Psoas muscle (tissue), 7 donors: ENCODE measurements at regions not wholly inside any gene's neighbourhood (a gene's known extent, or its start where the extent isn't known, plus 50 kb on each side); places are given as distances from the start of the nearest gene placed in this dataset.

ENCODE experiments used
- ATAC-seq, 4 donors: fragments of 200-7000 bp; cut with Tn5 transposase; one replicate each; pipeline ENCODE4 v1.9.1; 2020; ENCODE audit warnings: moderate library complexity in 3 of 4, mild to moderate bottlenecking in 2 of 4
- DNase-seq, 2 donors: peaks; one replicate each; pipeline ENCODE4 v3.0.0-alpha.2; 2020
- H3K27ac ChIP-seq: fragments of 200-600 bp; one replicate; pipeline ENCODE4 v1.8.0; 2022
- H3K27me3 ChIP-seq, 3 donors: fragments of 200-600 bp in 1 of 3; one replicate each; pipeline versions ENCODE4 v1.6.1 to v1.8.0; 2013 to 2022; ENCODE audit warnings: low read length in 2 of 3, mild to moderate bottlenecking in 2 of 3, moderate library complexity in 1 of 3; ENCODE audit not compliant: insufficient read depth in 3 of 3
- H3K36me3 ChIP-seq, 2 donors: fragments of 200-600 bp in 1 of 2; one replicate each; pipeline versions ENCODE4 v1.6.1 to v1.8.0; 2013 to 2022; ENCODE audit warnings: low read depth in 1 of 2, mild to moderate bottlenecking in 1 of 2, moderate library complexity in 1 of 2; ENCODE audit not compliant: insufficient read depth in 1 of 2
- H3K4me1 ChIP-seq: fragments of 200-600 bp; one replicate; pipeline ENCODE4 v1.8.0; 2022
- H3K4me3 ChIP-seq: fragments of 200-600 bp; one replicate; pipeline ENCODE4 v1.8.0; 2022; ENCODE audit warnings: mild to moderate bottlenecking
- H3K9me3 ChIP-seq: fragments of 200-600 bp; one replicate; pipeline ENCODE4 v1.8.0; 2022
- CTCF ChIP-seq: fragments of 200-600 bp; IDR thresholded peaks from one replicate; pipeline ENCODE4 v1.8.0; 2022; ENCODE audit warnings: antibody characterized with exemption
- WGBS, 3 donors: extraction: QIAGEN DNeasy Blood & Tissue Kit; methylation state at CpG; one replicate each; pipeline versions ENCODE4 v1.1.6 to v1.1.7; 2013; 5-methylcytosine and 5-hydroxymethylcytosine counted together
- intact Hi-C, 2 donors: fragments of 100-400 bp; cut with DNase I; formaldehyde crosslinking; loops; one replicate each; pipeline versions ENCODE4 v1.11.0 to v1.14.2; 2022
- donor health status: healthy with polysubstance abuse.
- donor health status: DM: no; HTN: no; CAD: no; lungs with moderate emphysema.
- donor health status: Bipolar disorder and iron deficiency.
- donor health status: healthy.
- donor health status: DM: yes; HTN: yes; CAD: no.
- donor health status: DM: no; HTN: no; CAD: no.
- donor health status: DM: yes; HTN: yes; CAD: no.

DNA sequence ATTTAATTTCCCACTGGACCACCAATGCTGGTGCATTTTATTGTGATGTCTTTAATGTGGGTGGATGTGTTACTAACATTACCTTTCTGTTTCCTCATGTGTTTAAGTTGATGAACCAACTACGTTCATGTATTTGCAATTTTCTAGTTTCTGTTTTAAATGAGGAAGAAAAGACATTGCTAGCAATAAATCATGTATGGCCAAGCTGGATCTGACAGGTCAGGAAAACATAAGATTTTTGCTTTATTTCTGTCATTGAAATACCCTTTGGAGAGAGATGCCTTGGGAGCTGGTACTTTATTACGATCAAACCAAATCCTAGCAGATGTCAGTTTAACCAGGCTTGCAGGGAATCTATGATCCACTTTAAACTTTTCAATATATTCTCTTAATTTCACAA is 553.2 kb downstream of the RFC3 start:
- intact Hi-C loops = no loop called here
- no peak for TF ChIP-seq CTCF
- 85 to 88% (median 88%) methylated on average over 2 of the region's 2 CpGs for WGBS, 3 donors

DNA sequence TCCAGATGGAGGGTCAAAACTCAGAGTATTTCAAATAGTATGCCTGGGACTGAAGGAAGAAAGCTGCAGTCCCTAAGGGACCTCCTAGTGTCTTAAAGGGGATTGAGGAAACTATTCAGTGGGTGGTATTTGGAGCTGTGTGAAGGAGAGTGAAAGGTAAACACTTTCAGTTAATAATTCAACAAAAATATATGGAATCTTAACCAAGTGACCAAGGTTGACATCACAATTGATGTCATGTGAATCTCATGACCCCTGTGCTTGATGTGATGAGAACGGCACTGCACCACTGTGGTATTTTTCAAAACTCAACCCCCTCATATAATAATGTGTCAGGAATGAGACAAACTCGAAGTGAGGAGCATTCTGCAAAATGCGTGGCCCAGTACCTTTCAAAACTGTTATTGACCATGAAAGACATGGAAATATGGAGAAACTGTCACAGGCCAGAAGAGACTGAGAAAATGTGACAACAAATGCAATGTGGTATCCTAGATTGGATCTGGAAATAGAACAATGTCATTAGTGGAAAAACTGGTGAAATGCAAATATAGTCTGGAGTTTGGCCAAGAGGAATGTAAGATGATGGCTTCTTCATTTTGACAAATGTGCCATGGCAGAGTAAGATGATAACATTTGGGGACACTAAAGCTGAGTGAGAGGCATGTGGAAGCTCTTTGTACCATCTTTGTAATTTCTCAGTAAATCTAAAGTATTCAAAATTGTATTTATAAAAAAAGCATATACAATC is 553.9 kb downstream of the RFC3 start:
- TF ChIP-seq CTCF = no peak
- Histone ChIP-seq H3K4me3 (no peak overlapping the region), H3K27ac (no peak overlapping the region), H3K27me3 (no peaks in the 10 kb centered on the region), H3K36me3 (no peaks in the 10 kb centered on the region), H3K4me1 (no peaks in the 10 kb centered on the region), H3K9me3 (no peaks in the 10 kb centered on the region)
- ATAC-seq (no peak), DNase-seq (no peak)
- WGBS, 3 donors = 84 to 90% (median 88%) methylated on average over 3 of the region's 3 CpGs
- intact Hi-C loops = no loop called here

More for the DNA sequence above, 553.2 kb downstream of the RFC3 start:
- Histone ChIP-seq H3K9me3 (no peaks in the 10 kb centered on the region), H3K4me1 (no peaks in the 10 kb centered on the region), H3K36me3 (no peaks in the 10 kb centered on the region), H3K4me3 (no peak overlapping the region), H3K27me3 (no peaks in the 10 kb centered on the region), H3K27ac (no peak overlapping the region)
- no peak for DNase-seq
- no peak for ATAC-seq

GRCh38 chr13:34372581-34372980 is 554.6 kb downstream of the RFC3 start:
- no peaks in the 10 kb centered on the region for H3K27me3 ChIP-seq
- ATAC-seq (no peak), DNase-seq (no peak)
- H3K4me3 ChIP-seq = no peak overlapping the region
- WGBS, 3 donors = 27 to 42% (median 35%) methylated on average over 4 of the region's 4 CpGs
- TF ChIP-seq CTCF = no peak
- no peaks in the 10 kb centered on the region for H3K9me3 ChIP-seq
- H3K4me1 ChIP-seq = no peaks in the 10 kb centered on the region
- intact Hi-C loops = no loop called here
- H3K27ac ChIP-seq = no peak overlapping the region
- H3K36me3 ChIP-seq = no peaks in the 10 kb centered on the region

GRCh38 chr13:34376483-34376882 is 558.5 kb downstream of the RFC3 start:
- H3K27ac ChIP-seq = no peak overlapping the region
- no peaks in the 10 kb centered on the region for H3K27me3 ChIP-seq
- no peak for DNase-seq
- H3K4me3 ChIP-seq = no peak overlapping the region
- no peaks in the 10 kb centered on the region for H3K9me3 ChIP-seq
- TF ChIP-seq CTCF = no peak
- H3K36me3 ChIP-seq = no peaks in the 10 kb centered on the region
- H3K4me1 ChIP-seq = no peaks in the 10 kb centered on the region
- intact Hi-C loops = no loop called here
- no peak for ATAC-seq

DNA sequence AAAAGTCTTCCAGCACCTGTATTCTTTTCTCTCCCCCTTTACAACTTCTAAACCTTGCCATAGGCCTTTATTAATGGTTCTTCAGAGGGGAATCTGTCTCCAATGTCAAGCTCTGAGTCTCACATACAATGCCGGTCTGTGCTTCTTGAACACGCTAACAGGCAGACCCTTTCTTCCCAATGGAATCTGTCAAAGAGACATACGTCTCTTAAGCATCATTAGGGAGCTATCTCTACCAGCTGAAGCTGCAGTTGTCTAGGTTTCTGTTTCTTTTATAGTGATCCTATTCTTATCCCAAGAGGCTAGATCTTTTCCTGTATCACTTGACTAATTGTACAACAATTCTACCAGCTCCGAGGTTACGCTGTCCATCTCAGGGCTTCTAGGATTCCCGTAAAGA is 560.8 kb upstream of the NBEA start:
- H3K27ac ChIP-seq = no peak overlapping the region
- H3K36me3 ChIP-seq = no peaks in the 10 kb centered on the region
- H3K4me3 ChIP-seq = no peak overlapping the region
- no peaks in the 10 kb centered on the region for H3K27me3 ChIP-seq
- WGBS, 3 donors = 77 to 86% (median 81%) methylated on average over 6 of the region's 6 CpGs
- intact Hi-C loops = no loop called here
- no peaks in the 10 kb centered on the region for H3K4me1 ChIP-seq
- H3K9me3 ChIP-seq = no peaks in the 10 kb centered on the region
- DNase-seq (no peak), ATAC-seq (no peak)
- TF ChIP-seq CTCF = no peak
